DOHH2 (cell line): ENCODE measurements at regions not wholly inside any gene's neighbourhood (a gene's known extent, or its start where the extent isn't known, plus 50 kb on each side); places are given as distances from the start of the nearest gene placed in this dataset.

Source experiments
- H3F3A ChIP-seq: fragments of 200-600 bp; sonication (generic), shearing (Covaris generic); 2 replicates; pipeline ENCODE4 v1.6.0; 2016; ENCODE audit warnings: antibody characterized with exemption, mild to moderate bottlenecking; ENCODE audit not compliant: control insufficient read depth, insufficient read depth
- H3K27ac ChIP-seq: fragments of 200-600 bp; sonication (generic); 2 replicates; pipeline ENCODE4 v1.5.1; 2014; ENCODE audit warnings: low read depth, mild to moderate bottlenecking, low read length, moderate library complexity
- H3K27me3 ChIP-seq: fragments of 200-600 bp; sonication (generic); 2 replicates; pipeline ENCODE4 v1.6.1; 2014; ENCODE audit warnings: mild to moderate bottlenecking, low read length, mixed read lengths; ENCODE audit not compliant: control insufficient read depth
- H3K36me3 ChIP-seq: fragments of 200-600 bp; sonication (generic); 2 replicates; pipeline ENCODE4 v1.6.1; 2014; ENCODE audit warnings: mild to moderate bottlenecking, low read length, moderate library complexity, mixed read lengths; ENCODE audit not compliant: control insufficient read depth
- H3K4me1 ChIP-seq: fragments of 200-600 bp; sonication (generic); 2 replicates; pipeline ENCODE4 v1.6.1; 2014; ENCODE audit warnings: mild to moderate bottlenecking, low read length, mixed read lengths; ENCODE audit not compliant: control insufficient read depth
- H3K4me2 ChIP-seq: fragments of 200-600 bp; sonication (generic); 2 replicates; pipeline ENCODE4 v1.6.0; 2014; ENCODE audit warnings: mild to moderate bottlenecking, low read length, moderate library complexity
- H3K4me3 ChIP-seq: fragments of 200-600 bp; sonication (generic); 2 replicates; pipeline ENCODE4 v1.5.1; 2014; ENCODE audit warnings: mild to moderate bottlenecking, low read length, mixed read lengths
- H3K79me2 ChIP-seq: fragments of 200-600 bp; sonication (generic); 2 replicates; pipeline ENCODE4 v1.6.1; 2014; ENCODE audit warnings: mild to moderate bottlenecking, low read length, mixed read lengths; ENCODE audit not compliant: control insufficient read depth
- H3K9me2 ChIP-seq: fragments of 200-600 bp; sonication (generic); replicated peaks from 2 replicates; pipeline ENCODE4 v1.6.1; 2014; ENCODE audit warnings: mild to moderate bottlenecking, low read length, mixed read lengths; ENCODE audit not compliant: control insufficient read depth
- H3K9me3 ChIP-seq: fragments of 200-600 bp; sonication (generic); 2 replicates; pipeline ENCODE4 v1.6.1; 2014; ENCODE audit warnings: antibody characterized with exemption, low read length, mixed read lengths; ENCODE audit not compliant: control insufficient read depth, insufficient read depth
- H4K20me1 ChIP-seq: fragments of 200-600 bp; sonication (generic); 2 replicates; pipeline ENCODE4 v1.6.0; 2014; ENCODE audit warnings: low read depth, mild to moderate bottlenecking, antibody characterized with exemption, low read length, moderate library complexity; ENCODE audit not compliant: control insufficient read depth, insufficient read depth
- EZH2phosphoT487 ChIP-seq: fragments of 200-600 bp; sonication (generic); IDR thresholded peaks from 2 replicates; pipeline ENCODE4 v1.6.1; 2017; ENCODE audit warnings: borderline replicate concordance, mild to moderate bottlenecking, antibody characterized with exemption, low read length, moderate library complexity, mixed read lengths
- TF ChIP-seq, protein P1 (sequence below): fragments of 200-600 bp; sonication (generic); IDR thresholded peaks from one replicate; pipeline ENCODE4 v1.5.1; 2014; ENCODE audit warnings: antibody characterized with exemption, mild to moderate bottlenecking, low read depth, low read length; ENCODE audit not compliant: poor library complexity, severe bottlenecking

DNA sequence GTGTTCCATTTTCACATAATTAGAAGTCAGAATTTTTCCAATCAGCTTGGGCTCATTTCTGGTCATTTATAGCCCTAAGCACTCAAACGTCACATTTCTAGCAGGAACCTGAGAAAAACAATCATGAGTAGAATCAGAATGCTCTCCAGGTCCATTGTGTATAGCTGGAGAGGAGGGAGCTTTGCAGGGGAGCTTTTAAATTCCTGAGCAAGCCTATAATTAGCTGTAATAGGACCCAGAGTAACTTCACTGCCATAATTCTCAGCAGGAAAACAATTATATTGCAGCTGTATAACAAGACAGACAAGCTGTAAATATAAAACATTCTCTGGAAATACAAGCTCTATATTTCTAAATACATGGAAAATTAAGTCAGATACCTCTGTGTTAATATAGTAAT, 637.6 kb upstream of the SGCD start:
- Histone ChIP-seq H3K4me1 (no peaks in the 10 kb centered on the region), H3K27ac (no peak overlapping the region), H3K9me3 (no peaks in the 10 kb centered on the region), H3K4me2 (no peak overlapping the region), H4K20me1 (no peaks in the 10 kb centered on the region), H3K9me2 (no peaks in the 10 kb centered on the region), H3K79me2 (no peaks in the 10 kb centered on the region), H3K36me3 (no peaks in the 10 kb centered on the region), H3F3A (no peaks in the 10 kb centered on the region), H3K27me3 (no peaks in the 10 kb centered on the region), H3K4me3 (no peak overlapping the region)
- TF ChIP-seq EZH2phosphoT487: no peak
- TF ChIP-seq, protein P1, sequence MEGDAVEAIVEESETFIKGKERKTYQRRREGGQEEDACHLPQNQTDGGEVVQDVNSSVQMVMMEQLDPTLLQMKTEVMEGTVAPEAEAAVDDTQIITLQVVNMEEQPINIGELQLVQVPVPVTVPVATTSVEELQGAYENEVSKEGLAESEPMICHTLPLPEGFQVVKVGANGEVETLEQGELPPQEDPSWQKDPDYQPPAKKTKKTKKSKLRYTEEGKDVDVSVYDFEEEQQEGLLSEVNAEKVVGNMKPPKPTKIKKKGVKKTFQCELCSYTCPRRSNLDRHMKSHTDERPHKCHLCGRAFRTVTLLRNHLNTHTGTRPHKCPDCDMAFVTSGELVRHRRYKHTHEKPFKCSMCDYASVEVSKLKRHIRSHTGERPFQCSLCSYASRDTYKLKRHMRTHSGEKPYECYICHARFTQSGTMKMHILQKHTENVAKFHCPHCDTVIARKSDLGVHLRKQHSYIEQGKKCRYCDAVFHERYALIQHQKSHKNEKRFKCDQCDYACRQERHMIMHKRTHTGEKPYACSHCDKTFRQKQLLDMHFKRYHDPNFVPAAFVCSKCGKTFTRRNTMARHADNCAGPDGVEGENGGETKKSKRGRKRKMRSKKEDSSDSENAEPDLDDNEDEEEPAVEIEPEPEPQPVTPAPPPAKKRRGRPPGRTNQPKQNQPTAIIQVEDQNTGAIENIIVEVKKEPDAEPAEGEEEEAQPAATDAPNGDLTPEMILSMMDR: no peak

DNA sequence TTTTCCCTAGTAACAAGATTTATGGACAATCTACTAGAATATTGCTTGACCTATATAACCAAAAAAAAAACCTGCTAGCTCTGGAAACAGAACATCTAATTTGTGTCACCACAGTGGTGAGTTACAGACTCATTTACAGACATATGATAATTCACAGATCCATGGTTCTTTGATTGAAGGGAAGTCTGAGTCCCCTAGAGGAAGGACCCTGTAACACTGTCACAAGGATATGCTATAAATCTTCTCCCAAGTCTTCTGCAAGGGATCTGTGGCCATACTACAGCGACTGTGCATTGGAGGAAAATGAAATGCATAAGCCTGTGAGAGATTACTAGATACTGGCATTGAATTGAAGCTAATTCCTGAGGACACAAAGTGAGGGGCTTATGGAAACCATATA, 630.6 kb upstream of the SGCD start:
- Histone ChIP-seq H3K4me1 (no peaks in the 10 kb centered on the region), H3K4me3 (no peak overlapping the region), H3K9me2 (no peaks in the 10 kb centered on the region), H3K27me3 (no peaks in the 10 kb centered on the region), H3K9me3 (no peaks in the 10 kb centered on the region), H3F3A (no peaks in the 10 kb centered on the region), H3K36me3 (no peaks in the 10 kb centered on the region), H3K27ac (no peak overlapping the region), H3K4me2 (no peak overlapping the region), H3K79me2 (no peaks in the 10 kb centered on the region), H4K20me1 (no peaks in the 10 kb centered on the region)
- TF ChIP-seq, protein P1: no peak
- no peak for TF ChIP-seq EZH2phosphoT487

DNA sequence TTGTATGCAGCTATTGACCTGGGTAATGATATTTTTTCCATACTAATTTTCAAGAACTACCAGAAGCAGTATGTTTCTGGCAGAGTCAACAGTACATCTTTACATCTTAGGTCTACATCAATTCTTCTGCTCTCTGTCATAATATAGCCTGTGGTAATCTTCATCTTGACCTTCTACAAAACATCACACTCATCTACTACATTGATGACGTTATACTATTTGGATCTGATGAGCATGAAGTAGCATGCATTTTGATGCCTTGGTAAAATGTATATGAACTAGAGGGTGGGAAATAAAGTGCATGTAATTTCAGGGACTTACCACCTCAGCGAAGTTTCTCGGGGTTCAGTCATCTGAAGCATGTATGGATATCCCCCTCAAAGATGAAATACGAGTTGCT, 629.7 kb upstream of the SGCD start:
- H3K79me2 ChIP-seq: no peaks in the 10 kb centered on the region
- no peak for TF ChIP-seq EZH2phosphoT487
- H3K36me3 ChIP-seq: no peaks in the 10 kb centered on the region
- no peaks in the 10 kb centered on the region for H4K20me1 ChIP-seq
- no peak overlapping the region for H3K4me3 ChIP-seq
- no peaks in the 10 kb centered on the region for H3K27me3 ChIP-seq
- no peaks in the 10 kb centered on the region for H3K4me1 ChIP-seq
- H3K27ac ChIP-seq: no peak overlapping the region
- no peak overlapping the region for H3K4me2 ChIP-seq
- no peaks in the 10 kb centered on the region for H3K9me3 ChIP-seq
- no peaks in the 10 kb centered on the region for H3K9me2 ChIP-seq
- H3F3A ChIP-seq: no peaks in the 10 kb centered on the region

DNA sequence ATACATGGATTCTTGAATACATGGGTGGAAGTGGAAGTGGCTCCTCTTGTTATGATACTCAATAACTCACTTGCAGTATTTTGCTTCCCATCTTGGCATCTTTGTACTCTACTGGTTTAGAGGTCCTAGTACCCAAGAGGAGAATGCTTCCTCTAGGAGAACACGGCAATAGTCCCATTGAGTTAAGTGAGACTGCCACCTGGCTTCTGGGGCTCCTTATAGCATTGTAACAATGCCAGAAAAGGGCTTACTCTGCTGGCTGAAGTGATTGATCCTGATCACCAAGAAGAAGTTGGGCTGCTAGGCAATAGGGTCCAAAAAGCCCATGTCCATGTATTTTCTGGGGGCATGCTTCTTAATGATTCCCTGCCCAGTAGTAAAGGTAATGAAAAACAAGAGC, 627.6 kb upstream of the SGCD start:
- H4K20me1 ChIP-seq: no peaks in the 10 kb centered on the region
- H3K79me2 ChIP-seq: no peaks in the 10 kb centered on the region
- no peaks in the 10 kb centered on the region for H3K9me2 ChIP-seq
- H3K27me3 ChIP-seq: no peaks in the 10 kb centered on the region
- no peak overlapping the region for H3K27ac ChIP-seq
- no peaks in the 10 kb centered on the region for H3K9me3 ChIP-seq
- H3K36me3 ChIP-seq: no peaks in the 10 kb centered on the region
- no peaks in the 10 kb centered on the region for H3K4me1 ChIP-seq
- no peaks in the 10 kb centered on the region for H3F3A ChIP-seq
- no peak overlapping the region for H3K4me3 ChIP-seq
- TF ChIP-seq, protein P1: no peak
- TF ChIP-seq EZH2phosphoT487: no peak
- H3K4me2 ChIP-seq: no peak overlapping the region
